Epithelial cell of esophagus (primary cell): ENCODE measurements at regions not wholly inside any gene's neighbourhood (a gene's known extent, or its start where the extent isn't known, plus 50 kb on each side); places are given as distances from the start of the nearest gene placed in this dataset.

ENCODE experiments used
- DNase-seq: peaks from one replicate; pipeline ENCODE4 v3.0.0; 2010; ENCODE audit warnings: low read depth
- H3K4me3 ChIP-seq: 2 replicates; pipeline ENCODE4 v1.5.1; 2011; ENCODE audit warnings: mild to moderate bottlenecking, low read length, control low read depth
- TF ChIP-seq, protein P1 (sequence below): IDR thresholded peaks from 2 replicates; pipeline ENCODE4 v1.5.1; 2011; ENCODE audit warnings: low read depth, mild to moderate bottlenecking, low read length, control low read depth, inconsistent platforms; ENCODE audit not compliant: insufficient read depth; ENCODE audit errors: missing control alignments

DNA sequence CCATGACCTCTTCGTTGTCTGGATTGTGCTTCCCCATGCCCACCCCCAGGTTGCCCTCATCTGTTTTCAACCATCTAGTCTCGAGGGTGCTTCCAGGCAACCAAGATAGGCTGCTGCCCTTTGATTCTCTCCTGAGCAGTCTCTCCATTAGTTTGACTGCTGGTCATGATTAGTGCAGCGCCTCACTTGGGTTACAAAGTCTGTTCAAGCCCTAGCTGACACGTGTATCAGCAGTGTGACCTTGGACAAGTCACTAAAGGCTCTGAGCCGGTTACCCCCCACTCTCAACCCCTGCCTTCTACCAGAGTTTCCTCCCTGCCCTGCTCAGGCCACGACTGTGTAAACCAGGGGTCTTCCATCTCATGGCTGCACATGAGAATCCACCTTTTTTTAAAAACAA is 185.3 kb upstream of the PWP1 start:
- DNase-seq, result no peak
- TF ChIP-seq, protein P1, sequence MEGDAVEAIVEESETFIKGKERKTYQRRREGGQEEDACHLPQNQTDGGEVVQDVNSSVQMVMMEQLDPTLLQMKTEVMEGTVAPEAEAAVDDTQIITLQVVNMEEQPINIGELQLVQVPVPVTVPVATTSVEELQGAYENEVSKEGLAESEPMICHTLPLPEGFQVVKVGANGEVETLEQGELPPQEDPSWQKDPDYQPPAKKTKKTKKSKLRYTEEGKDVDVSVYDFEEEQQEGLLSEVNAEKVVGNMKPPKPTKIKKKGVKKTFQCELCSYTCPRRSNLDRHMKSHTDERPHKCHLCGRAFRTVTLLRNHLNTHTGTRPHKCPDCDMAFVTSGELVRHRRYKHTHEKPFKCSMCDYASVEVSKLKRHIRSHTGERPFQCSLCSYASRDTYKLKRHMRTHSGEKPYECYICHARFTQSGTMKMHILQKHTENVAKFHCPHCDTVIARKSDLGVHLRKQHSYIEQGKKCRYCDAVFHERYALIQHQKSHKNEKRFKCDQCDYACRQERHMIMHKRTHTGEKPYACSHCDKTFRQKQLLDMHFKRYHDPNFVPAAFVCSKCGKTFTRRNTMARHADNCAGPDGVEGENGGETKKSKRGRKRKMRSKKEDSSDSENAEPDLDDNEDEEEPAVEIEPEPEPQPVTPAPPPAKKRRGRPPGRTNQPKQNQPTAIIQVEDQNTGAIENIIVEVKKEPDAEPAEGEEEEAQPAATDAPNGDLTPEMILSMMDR, result no peak
- no peak overlapping the region for H3K4me3 ChIP-seq

GRCh38 chr12:107501681-107502080 is 183.9 kb upstream of the PWP1 start:
- TF ChIP-seq, protein P1, result no peak
- no peak overlapping the region for H3K4me3 ChIP-seq
- no peak for DNase-seq

DNA sequence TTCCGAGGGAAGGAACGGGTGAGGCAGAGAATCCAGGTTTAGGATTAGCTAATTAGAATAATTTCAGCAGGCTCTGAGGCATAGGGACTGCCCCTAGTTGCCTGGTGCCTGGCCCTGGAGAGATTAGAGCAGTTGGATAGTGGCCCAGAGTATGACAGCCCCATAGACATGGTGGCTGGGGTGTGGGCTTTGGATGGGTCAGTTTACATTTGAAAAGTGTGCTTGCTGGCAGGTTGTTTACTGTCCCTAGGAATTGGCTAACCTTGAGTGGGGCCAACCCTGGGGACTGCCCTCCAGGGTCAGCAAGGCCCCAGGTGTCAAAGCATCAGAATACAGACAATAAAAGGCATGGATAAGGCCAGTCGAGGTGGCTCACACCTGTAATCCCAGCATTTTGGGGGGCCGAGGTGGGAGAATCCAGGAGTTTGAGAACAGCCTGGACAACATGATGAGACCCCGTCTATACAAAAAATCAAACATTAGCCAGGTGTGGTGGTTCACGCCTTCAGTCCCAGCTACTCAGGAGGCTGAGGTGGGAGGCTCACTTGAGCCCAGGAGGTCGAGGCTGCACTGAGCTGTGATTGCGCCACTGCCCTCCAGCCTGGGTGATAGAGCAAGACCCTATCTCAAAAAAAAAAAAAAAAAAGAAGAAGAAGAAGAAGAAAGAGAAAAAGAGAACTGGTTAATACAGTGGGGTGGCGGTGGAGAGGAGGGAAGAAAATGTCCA is 182.3 kb upstream of the PWP1 start:
- DNase-seq, result no peak
- no peak overlapping the region for H3K4me3 ChIP-seq
- TF ChIP-seq, protein P1, result no peak

GRCh38 chr12:107503887-107504885 is 181.4 kb upstream of the PWP1 start:
- TF ChIP-seq, protein P1, result no peak
- DNase-seq, result no peak
- no peak overlapping the region for H3K4me3 ChIP-seq

GRCh38 chr12:107509421-107509820 is 176.2 kb upstream of the PWP1 start:
- TF ChIP-seq, protein P1, result no peak
- DNase-seq, result no peak
- no peak overlapping the region for H3K4me3 ChIP-seq

DNA sequence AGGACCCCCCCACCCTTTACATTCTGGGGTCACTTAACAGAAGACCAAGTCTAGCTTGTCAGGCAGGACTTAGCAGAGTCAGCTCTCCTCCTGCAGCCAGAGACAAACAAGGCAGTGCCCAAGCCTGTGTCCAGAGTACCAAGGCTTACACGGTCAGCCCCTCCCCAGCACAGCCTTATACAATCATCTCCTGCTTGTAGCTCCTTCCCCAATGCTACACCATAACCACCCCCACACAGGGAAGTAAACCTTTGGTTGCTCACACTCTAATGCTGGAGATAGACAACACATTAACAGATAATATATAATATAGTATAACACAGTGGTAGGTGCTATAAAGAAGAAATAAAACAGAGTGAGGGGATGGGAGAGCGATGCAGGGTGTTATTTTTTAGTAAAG is 175.4 kb upstream of the PWP1 start:
- no peak overlapping the region for H3K4me3 ChIP-seq
- TF ChIP-seq, protein P1, result no peak
- no peak for DNase-seq
